BLaER1 treated with 17β-estradiol and CSF1 and Interleukin-3, amounts not matched to agents 10 nM and 100 nM (cell line): ENCODE measurements at regions not wholly inside any gene's neighbourhood (a gene's known extent, or its start where the extent isn't known, plus 50 kb on each side); places are given as distances from the start of the nearest gene placed in this dataset.
"Not testable (repeated sequence)": the region's sequence is repeated elsewhere in the genome, so short reads cannot be mapped to it uniquely, and the experiment has no call there.

Experiments
- H3K27ac ChIP-seq, 11 experiments: shearing (Covaris generic); formaldehyde crosslinking; 2 replicates each; pipeline ENCODE4 v1.8.1; 2022
- H3K27me3 ChIP-seq, 11 experiments: shearing (Covaris generic); formaldehyde crosslinking; 2 replicates each; pipeline ENCODE4 v1.8.1; 2022
- H3K36me3 ChIP-seq, 11 experiments: shearing (Covaris generic); formaldehyde crosslinking; 2 replicates each; pipeline ENCODE4 v1.8.1; 2022
- H3K4me1 ChIP-seq, 10 experiments: shearing (Covaris generic); formaldehyde crosslinking; 2 replicates each; pipeline ENCODE4 v1.8.1; 2022
- H3K4me2 ChIP-seq, 11 experiments: shearing (Covaris generic); formaldehyde crosslinking; 2 replicates each; pipeline ENCODE4 v1.8.1; 2022
- H3K4me3 ChIP-seq, 10 experiments: shearing (Covaris generic); formaldehyde crosslinking; 2 replicates each; pipeline ENCODE4 v1.8.1; 2022
- H3K9ac ChIP-seq, 11 experiments: shearing (Covaris generic); formaldehyde crosslinking; 2 replicates each; pipeline ENCODE4 v1.8.1; 2022
- H3K9me3 ChIP-seq, 11 experiments: shearing (Covaris generic); formaldehyde crosslinking; replicated peaks in 1 of 11; 2 replicates each; pipeline ENCODE4 v1.8.1; 2022
- H4K20me1 ChIP-seq, 11 experiments: shearing (Covaris generic); formaldehyde crosslinking; 2 replicates each; pipeline ENCODE4 v1.8.1; 2022
- Cebpa-rat ChIP-seq, 11 experiments: shearing (Covaris generic); IDR thresholded peaks; 2 replicates each; pipeline ENCODE4 v1.8.1; 2022

- H3K9me3 ChIP-seq, result no peaks in the 10 kb centered on the region; a peak in 1 of 22 replicates
- no peak overlapping the region for H3K27ac ChIP-seq
- H4K20me1 ChIP-seq, result no peaks in the 10 kb centered on the region
- no peaks in the 10 kb centered on the region for H3K27me3 ChIP-seq
- no peaks in the 10 kb centered on the region for H3K4me1 ChIP-seq
- no peaks in the 10 kb centered on the region for H3K36me3 ChIP-seq
- no peak overlapping the region for H3K9ac ChIP-seq
- no peak overlapping the region for H3K4me3 ChIP-seq
- H3K4me2 ChIP-seq, result no peak overlapping the region
- TF ChIP-seq Cebpa-rat (IDR thresholded peaks at IDR 0.05), result no peak
Observed at GRCh38 chr13:54742984-54743383, 1714.4 kb downstream of the OLFM4 start.

GRCh38 chr13:54744747-54745146, 1716.1 kb downstream of the OLFM4 start:
- H3K4me1 ChIP-seq, result no peaks in the 10 kb centered on the region

GRCh38 chr13:54750521-54750920, 1721.9 kb downstream of the OLFM4 start:
- Histone ChIP-seq H3K9me3 (no peaks in the 10 kb centered on the region), H3K27ac (no peak overlapping the region), H3K4me1 (no peaks in the 10 kb centered on the region)

More at GRCh38 chr13:54744747-54745146, 1716.1 kb downstream of the OLFM4 start:
- H3K9me3 ChIP-seq, result no peaks in the 10 kb centered on the region
- no peak overlapping the region for H3K27ac ChIP-seq
- no peak overlapping the region for H3K4me3 ChIP-seq
- H3K36me3 ChIP-seq, result no peaks in the 10 kb centered on the region
- H3K27me3 ChIP-seq, result no peaks in the 10 kb centered on the region
- H3K9ac ChIP-seq, result no peak overlapping the region
- no peaks in the 10 kb centered on the region for H4K20me1 ChIP-seq
- no peak overlapping the region for H3K4me2 ChIP-seq
- no peak for TF ChIP-seq Cebpa-rat (IDR thresholded peaks at IDR 0.05)

GRCh38 chr13:54758795-54759194, 1730.2 kb downstream of the OLFM4 start:
- no peak for TF ChIP-seq Cebpa-rat (IDR thresholded peaks at IDR 0.05)
- Histone ChIP-seq H3K9me3 (peaks cover 0 to 6% (median 0%) of the 10 kb centered on the region in 11 experiments; a peak in 1 of 22 replicates), H4K20me1 (no peaks in the 10 kb centered on the region), H3K4me1 (no peaks in the 10 kb centered on the region), H3K27ac (no peak overlapping the region), H3K27me3 (no peaks in the 10 kb centered on the region), H3K9ac (no peak overlapping the region), H3K4me2 (no peak overlapping the region), H3K4me3 (no peak overlapping the region), H3K36me3 (no peaks in the 10 kb centered on the region)

More at GRCh38 chr13:54750521-54750920, 1721.9 kb downstream of the OLFM4 start:
- Histone ChIP-seq H3K27me3 (no peaks in the 10 kb centered on the region), H3K36me3 (no peaks in the 10 kb centered on the region), H3K4me2 (no peak overlapping the region), H3K9ac (no peak overlapping the region), H4K20me1 (no peaks in the 10 kb centered on the region), H3K4me3 (no peak overlapping the region)
- TF ChIP-seq Cebpa-rat (IDR thresholded peaks at IDR 0.05), result no peak

GRCh38 chr13:54768214-54768613, 1739.6 kb downstream of the OLFM4 start:
- Histone ChIP-seq H3K9me3 (no peaks in the 10 kb centered on the region), H3K4me1 (peaks cover 0 to 4% (median 0%) of the 10 kb centered on the region in 10 experiments; a peak in 2 of 20 replicates), H3K4me3 (no peak overlapping the region), H3K9ac (no peak overlapping the region), H3K4me2 (no peak overlapping the region), H4K20me1 (no peaks in the 10 kb centered on the region), H3K36me3 (no peaks in the 10 kb centered on the region), H3K27ac (no peak overlapping the region), H3K27me3 (no peaks in the 10 kb centered on the region)
- TF ChIP-seq Cebpa-rat (IDR thresholded peaks at IDR 0.05), result no peak

- H3K9me3 ChIP-seq, result peaks cover 0 to 12% (median 0%) of the 10 kb centered on the region in 11 experiments; a peak in 6 of 22 replicates
- no peak overlapping the region for H3K27ac ChIP-seq
- no peak overlapping the region for H3K9ac ChIP-seq
- H4K20me1 ChIP-seq, result no peaks in the 10 kb centered on the region
- H3K4me2 ChIP-seq, result no peak overlapping the region
- TF ChIP-seq Cebpa-rat (IDR thresholded peaks at IDR 0.05), result no peak
- H3K4me1 ChIP-seq, result peaks cover 0 to 4% (median 0%) of the 10 kb centered on the region in 10 experiments; a peak in 2 of 20 replicates
- no peaks in the 10 kb centered on the region for H3K36me3 ChIP-seq
- H3K27me3 ChIP-seq, result no peaks in the 10 kb centered on the region
- H3K4me3 ChIP-seq, result no peak overlapping the region
Observed at GRCh38 chr13:54775501-54776191, 1747.0 kb downstream of the OLFM4 start.

- H3K9ac ChIP-seq, result no peak overlapping the region
- H3K36me3 ChIP-seq, result no peaks in the 10 kb centered on the region
- no peak overlapping the region for H3K27ac ChIP-seq
- no peaks in the 10 kb centered on the region for H4K20me1 ChIP-seq
- TF ChIP-seq Cebpa-rat (IDR thresholded peaks at IDR 0.05), result no peak
- no peaks in the 10 kb centered on the region for H3K27me3 ChIP-seq
- no peak overlapping the region for H3K4me3 ChIP-seq
- H3K4me2 ChIP-seq, result no peak overlapping the region
- peaks cover 8 to 13% (median 11%) of the 10 kb centered on the region in 11 experiments; a peak in 20 of 22 replicates for H3K9me3 ChIP-seq
- H3K4me1 ChIP-seq, result no peaks in the 10 kb centered on the region
Observed at GRCh38 chr13:54787754-54788153, 1759.1 kb downstream of the OLFM4 start.

- Histone ChIP-seq H3K9ac (no peak overlapping the region), H3K27ac (no peak overlapping the region)
Observed at GRCh38 chr13:54799621-54800226, 1771.1 kb downstream of the OLFM4 start.

GRCh38 chr13:54802226-54802625, 1773.6 kb downstream of the OLFM4 start:
- Histone ChIP-seq H3K36me3 (no peaks in the 10 kb centered on the region), H3K4me2 (no peak overlapping the region), H3K27ac (no peak overlapping the region), H3K4me1 (no peaks in the 10 kb centered on the region), H3K9ac (no peak overlapping the region), H3K4me3 (no peak overlapping the region), H4K20me1 (no peaks in the 10 kb centered on the region), H3K27me3 (no peaks in the 10 kb centered on the region), H3K9me3 (peaks cover 0 to 9% (median 6%) of the 10 kb centered on the region in 11 experiments; a peak in 8 of 22 replicates)
- TF ChIP-seq Cebpa-rat (IDR thresholded peaks at IDR 0.05), result no peak

More at GRCh38 chr13:54799621-54800226, 1771.1 kb downstream of the OLFM4 start:
- peaks cover 0 to 9% (median 6%) of the 10 kb centered on the region in 11 experiments; a peak in 8 of 22 replicates for H3K9me3 ChIP-seq
- no peaks in the 10 kb centered on the region for H3K4me1 ChIP-seq
- H3K4me3 ChIP-seq, result no peak overlapping the region
- no peaks in the 10 kb centered on the region for H3K36me3 ChIP-seq
- H3K4me2 ChIP-seq, result no peak overlapping the region
- H4K20me1 ChIP-seq, result no peaks in the 10 kb centered on the region
- H3K27me3 ChIP-seq, result no peaks in the 10 kb centered on the region
- TF ChIP-seq Cebpa-rat (IDR thresholded peaks at IDR 0.05), result no peak

GRCh38 chr13:54805743-54806142, 1777.1 kb downstream of the OLFM4 start:
- Histone ChIP-seq H3K4me3 (no peak overlapping the region), H3K9me3 (no peaks in the 10 kb centered on the region), H4K20me1 (no peaks in the 10 kb centered on the region), H3K4me2 (no peak overlapping the region), H3K36me3 (no peaks in the 10 kb centered on the region), H3K9ac (no peak overlapping the region), H3K4me1 (no peaks in the 10 kb centered on the region), H3K27ac (no peak overlapping the region), H3K27me3 (no peaks in the 10 kb centered on the region)
- TF ChIP-seq Cebpa-rat (IDR thresholded peaks at IDR 0.05), result no peak

GRCh38 chr13:54821938-54822470, 1793.4 kb downstream of the OLFM4 start:
- Histone ChIP-seq H3K4me1 (peaks cover 0 to 13% (median 0%) of the 10 kb centered on the region in 10 experiments; a peak in 4 of 20 replicates), H3K9me3 (peaks cover 0 to 15% (median 0%) of the 10 kb centered on the region in 11 experiments; a peak in 3 of 22 replicates), H3K4me2 (peak overlapping the region in 2 of 11 experiments; percentile 58 to 69; a peak in 4 of 22 replicates)
- not testable (repeated sequence) for H3K9ac ChIP-seq, H3K4me3 ChIP-seq, H3K36me3 ChIP-seq, H3K27ac ChIP-seq, H3K27me3 ChIP-seq, H4K20me1 ChIP-seq

- H3K9ac ChIP-seq, H3K27ac ChIP-seq, H3K4me1 ChIP-seq, H4K20me1 ChIP-seq, H3K27me3 ChIP-seq, H3K4me2 ChIP-seq, H3K4me3 ChIP-seq, H3K36me3 ChIP-seq: not testable (repeated sequence)
- peaks cover 0 to 22% (median 4%) of the 10 kb centered on the region in 11 experiments; a peak in 6 of 22 replicates for H3K9me3 ChIP-seq
Observed at GRCh38 chr13:54829391-54830068, 1800.9 kb downstream of the OLFM4 start.
